Urothelium cell line (cell line): ENCODE measurements at regions not wholly inside any gene's neighbourhood (a gene's known extent, or its start where the extent isn't known, plus 50 kb on each side); places are given as distances from the start of the nearest gene placed in this dataset.

Source experiments
- DNase-seq: peaks from one replicate; pipeline ENCODE4 v3.0.0; 2011; ENCODE audit warnings: low spot score, mixed read lengths
- FAIRE-seq: peaks from 2 replicates; lab custom pipeline; 2011; peaks lifted over from hg19 to GRCh38; lab: Jason Lieb, UNC

DNA sequence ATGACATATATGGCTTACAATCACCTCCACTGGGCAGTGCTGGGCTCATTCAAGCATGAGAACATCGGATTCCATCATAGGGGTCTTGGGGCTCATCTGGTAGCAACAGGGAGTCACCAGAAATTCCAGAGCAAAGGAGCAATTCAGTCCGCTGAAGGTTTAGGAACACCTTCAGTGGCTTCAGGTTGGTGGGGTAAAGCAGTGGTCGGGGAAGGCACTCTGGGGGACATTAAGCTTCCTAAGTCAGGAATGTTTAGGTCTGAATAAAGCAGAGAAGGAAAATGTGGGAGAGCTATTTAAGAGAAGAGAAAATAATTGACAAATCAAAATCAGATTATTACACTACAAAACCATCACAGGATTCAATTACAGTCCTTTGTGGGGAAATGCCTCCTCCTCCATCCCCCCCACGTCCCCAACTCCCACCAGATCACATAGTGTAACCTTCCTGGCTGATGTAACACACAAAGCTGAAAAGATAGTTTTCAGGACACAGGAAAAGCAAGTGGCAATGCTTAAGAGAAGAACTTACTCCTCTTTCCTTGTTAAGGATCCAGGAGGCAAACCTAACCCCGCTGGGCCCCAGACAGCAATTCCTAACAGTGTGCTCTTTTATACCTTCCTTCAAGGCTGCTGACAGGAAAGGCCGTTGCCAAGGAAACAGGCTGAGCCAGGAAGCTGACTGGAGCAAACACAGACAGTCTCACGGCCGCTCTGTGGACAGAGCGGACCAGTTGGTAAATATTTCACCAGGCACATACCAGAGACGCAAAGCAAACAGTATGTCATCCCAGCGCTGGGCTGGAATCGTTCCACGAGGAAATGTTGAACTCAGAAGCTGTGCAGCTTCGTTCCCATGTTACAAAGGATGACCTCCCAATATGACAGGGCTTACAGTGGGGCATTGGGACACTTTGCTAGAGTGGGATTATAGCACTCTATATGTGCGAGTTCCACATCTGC lies 57.5 kb upstream of the LMCD1 start:
- FAIRE-seq (peak; percentile 66), DNase-seq (peak; percentile 93)

GRCh38 chr3:8444883-8445282 lies 56.7 kb upstream of the LMCD1 start:
- DNase-seq (no peak), FAIRE-seq (no peak)

DNA sequence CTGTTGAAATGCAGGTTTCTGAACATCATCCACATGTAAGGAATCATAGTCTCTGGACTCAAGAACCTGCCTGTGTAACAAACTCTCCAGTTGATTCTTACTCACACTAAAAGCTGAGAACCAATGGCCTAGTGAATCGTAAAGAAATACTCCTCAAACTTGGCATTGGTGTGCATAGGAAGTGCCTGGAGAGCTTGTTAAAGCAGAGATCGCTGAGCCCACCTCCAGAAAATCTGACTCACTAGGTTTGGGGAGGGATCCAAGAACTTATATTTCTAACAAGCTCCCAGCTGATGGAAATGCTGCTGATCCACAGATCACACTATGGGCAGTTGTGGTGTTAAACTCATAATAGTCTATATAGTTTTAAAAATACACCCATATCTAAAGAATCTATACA lies 55.8 kb upstream of the LMCD1 start:
- no peak for FAIRE-seq

DNA sequence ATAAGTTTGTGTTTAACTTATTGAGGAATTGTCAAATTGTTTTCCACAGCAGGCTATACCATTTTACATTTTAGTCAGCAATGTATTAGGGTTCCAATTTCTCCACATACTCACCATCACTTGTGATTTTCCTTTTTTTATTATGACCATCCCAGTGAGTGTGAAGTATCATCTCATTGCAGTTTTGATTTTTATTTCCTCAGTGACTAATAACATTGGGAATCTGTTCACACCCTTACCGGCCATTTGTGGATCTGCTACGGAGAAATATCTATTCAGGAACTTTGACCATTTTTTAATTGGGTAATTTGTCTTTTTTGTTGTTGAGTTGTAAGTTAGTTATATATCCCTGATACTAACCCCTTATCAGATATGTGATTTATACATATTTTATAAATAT lies 54.8 kb upstream of the LMCD1 start:
- no peak for DNase-seq

More for the DNA sequence above, 55.8 kb upstream of the LMCD1 start:
- DNase-seq = peak; percentile 41

DNA sequence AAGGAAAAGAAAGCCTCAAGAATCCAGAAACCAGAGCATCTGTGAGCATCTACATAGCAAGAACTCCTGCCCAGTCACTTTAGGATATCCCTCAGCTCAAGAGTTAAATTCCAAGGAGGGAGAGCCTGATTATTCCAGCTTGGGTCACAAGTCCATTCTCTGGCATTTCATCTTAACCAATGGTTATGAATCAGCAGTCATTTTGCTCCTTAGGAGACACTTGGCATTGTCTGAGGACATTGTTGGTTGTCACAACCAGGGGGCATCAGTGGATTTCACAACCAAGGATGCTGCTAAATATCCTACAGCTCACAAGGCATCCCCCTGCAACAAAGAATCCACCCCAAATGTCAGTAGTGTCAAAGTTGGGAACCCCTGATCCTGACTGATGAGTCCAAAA lies 51.0 kb upstream of the LMCD1 start:
- DNase-seq (no peak), FAIRE-seq (no peak)

More for the DNA sequence above, 54.8 kb upstream of the LMCD1 start:
- no peak for FAIRE-seq

DNA sequence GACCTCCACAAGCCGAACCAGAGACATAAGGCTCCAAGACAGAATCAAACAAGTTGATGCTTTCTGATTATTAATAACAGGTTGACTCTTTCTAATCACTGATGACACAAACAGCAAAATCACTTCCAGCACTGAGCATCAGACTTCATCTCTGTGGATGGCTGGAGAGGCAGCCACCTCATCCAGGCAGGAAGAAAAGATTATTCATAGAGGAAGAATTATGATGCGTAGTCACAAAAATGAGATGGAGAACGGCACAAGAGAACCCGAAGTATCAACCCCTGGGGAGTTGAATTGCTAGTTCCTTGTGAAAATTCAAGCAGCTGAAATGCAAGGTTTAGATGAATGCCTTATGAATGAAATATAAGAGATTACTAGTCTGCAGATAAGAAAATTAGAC lies 49.9 kb upstream of the LMCD1 start:
- DNase-seq = no peak
- FAIRE-seq = no peak
